HCT116 (cell line): ENCODE measurements at regions not wholly inside any gene's neighbourhood (a gene's known extent, or its start where the extent isn't known, plus 50 kb on each side); places are given as distances from the start of the nearest gene placed in this dataset.

Experiments
- ATAC-seq: fragments of 200-7000 bp; cut with Tn5 transposase; 2 replicates; pipeline ENCODE4 v1.9.1; 2020; ENCODE audit warnings: mild to moderate bottlenecking, moderate library complexity
- BruUV-seq: library from RNA; stranded (reverse); fragments of 400-500 nt; replicated peaks from 2 replicates; lab custom pipeline; 2021; lab: Mats Ljungman, UMichigan
- CTCF ChIA-PET: fragments of 300-600 bp; sonication (Branson Sonifier 250); formaldehyde crosslinking; loops from one replicate; lab custom pipeline; 2021; ENCODE audit warnings: antibody characterized with exemption; lab: Charles Lee
- POLR2A ChIA-PET: fragments of 300-600, 350-600 bp; sonication (Branson Sonifier 250); formaldehyde crosslinking; loops from one replicate; lab custom pipeline; 2021; ENCODE audit warnings: antibody characterized with exemption; lab: Charles Lee
- RAD21 ChIA-PET, 2 experiments: fragments of 300-600 bp; sonication (Branson Sonifier 250); formaldehyde crosslinking; loops; one replicate each; lab custom pipeline; 2023; ENCODE audit warnings: low total read pairs in 2 of 2; ENCODE audit not compliant: uncharacterized antibody in 2 of 2, unreplicated experiment in 2 of 2, low non-redundant PET in 1 of 2; lab: Charles Lee
- DNase-seq: peaks from one replicate; pipeline ENCODE4 v3.0.0-alpha.2; 2010; ENCODE audit warnings: low read depth, low spot score
- H2AFZ ChIP-seq: fragments of 200-600 bp; shearing (Covaris generic), sonication (generic); 2 replicates; pipeline ENCODE4 v1.6.1; 2017; ENCODE audit warnings: low read depth, mixed run types, mixed read lengths, antibody characterized with exemption, low read length; ENCODE audit not compliant: poor library complexity, severe bottlenecking
- H3K27ac ChIP-seq: 2 replicates; pipeline ENCODE4 v1.5.1; 2012; ENCODE audit warnings: low read depth, low read length
- H3K27me3 ChIP-seq: fragments of 200-600 bp; sonication (generic); 2 replicates; pipeline ENCODE4 v1.6.1; 2016; ENCODE audit warnings: mixed run types, low read length, mixed read lengths; ENCODE audit not compliant: insufficient read depth
- H3K36me3 ChIP-seq, 2 experiments: fragments of 200-500 bp in 1 of 2; fragments of 200-600 bp in 1 of 2; sonication (Bioruptor generic) in 1 of 2; sonication (generic) in 1 of 2; 2 replicates each; pipeline versions ENCODE4 v1.5.1 to v1.6.1; 2014 to 2016; ENCODE audit warnings: low read length in 2 of 2, inconsistent platforms in 1 of 2, mixed read lengths in 1 of 2, mixed run types in 1 of 2; ENCODE audit not compliant: insufficient read depth in 2 of 2, control insufficient read depth in 1 of 2
- H3K4me1 ChIP-seq, 2 experiments: fragments of 200-600 bp in 1 of 2; sonication (generic) in 1 of 2; 2 replicates each; pipeline versions ENCODE4 v1.5.1 to v1.6.1; 2012 to 2017; ENCODE audit warnings: low read length in 2 of 2, inconsistent platforms in 1 of 2, mild to moderate bottlenecking in 1 of 2, mixed read lengths in 1 of 2, mixed run types in 1 of 2, moderate library complexity in 1 of 2; ENCODE audit not compliant: insufficient read depth in 2 of 2, control insufficient read depth in 1 of 2
- H3K4me2 ChIP-seq: fragments of 200-600 bp; sonication (generic); 2 replicates; pipeline ENCODE4 v1.6.1; 2017; ENCODE audit warnings: mixed run types, low read length, mixed read lengths
- H3K4me3 ChIP-seq, 2 experiments: fragments of 200-600 bp in 1 of 2; sonication (generic) in 1 of 2; replicated peaks in 1 of 2; 2 replicates each; pipeline ENCODE4 v1.5.1; 2011 to 2016; ENCODE audit warnings: low read length in 2 of 2, control low read depth in 1 of 2, low read depth in 1 of 2, mild to moderate bottlenecking in 1 of 2, mixed read lengths in 1 of 2, mixed run types in 1 of 2
- H3K79me2 ChIP-seq: fragments of 200-600 bp; sonication (generic); 2 replicates; pipeline ENCODE4 v1.6.1; 2017; ENCODE audit warnings: mild to moderate bottlenecking, mixed run types, low read length, moderate library complexity, mixed read lengths; ENCODE audit not compliant: insufficient read depth
- H3K9ac ChIP-seq: fragments of 200-600 bp; sonication (generic); 2 replicates; pipeline ENCODE4 v1.6.1; 2016; ENCODE audit warnings: low read length, mixed read lengths
- H3K9me2 ChIP-seq: fragments of 200-600 bp; sonication (generic), shearing (Covaris generic); 2 replicates; pipeline ENCODE4 v1.6.1; 2017; ENCODE audit warnings: mixed run types, mild to moderate bottlenecking, moderate library complexity; ENCODE audit not compliant: insufficient read depth
- H3K9me3 ChIP-seq, 2 experiments: fragments of 200-500 bp in 1 of 2; fragments of 200-600 bp in 1 of 2; sonication (Bioruptor generic) in 1 of 2; sonication (generic) in 1 of 2; 2 replicates each; pipeline ENCODE4 v1.6.1; 2014 to 2017; ENCODE audit warnings: low read length in 2 of 2, mixed read lengths in 2 of 2, inconsistent platforms in 1 of 2, low read depth in 1 of 2, mild to moderate bottlenecking in 1 of 2, mixed run types in 1 of 2, moderate library complexity in 1 of 2; ENCODE audit not compliant: control insufficient read depth in 1 of 2, insufficient read depth in 1 of 2
- H4K20me1 ChIP-seq: fragments of 200-600 bp; sonication (generic), shearing (Covaris generic); 2 replicates; pipeline ENCODE4 v1.6.1; 2017; ENCODE audit warnings: mixed run types, mild to moderate bottlenecking, moderate library complexity; ENCODE audit not compliant: insufficient read depth
- CBX3 ChIP-seq: IDR thresholded peaks from 2 replicates; pipeline ENCODE4 v1.6.1; 2012; ENCODE audit warnings: low read depth
- CTCF ChIP-seq, 3 experiments: fragments of 200-600 bp in 1 of 3; sonication (generic) in 1 of 3; IDR thresholded peaks in 2 of 3; conservative IDR thresholded peaks in 1 of 3; 2 replicates each; pipeline ENCODE4 v1.5.1; 2012 to 2017; ENCODE audit warnings: low read depth in 2 of 3, low read length in 2 of 3, antibody characterized with exemption in 1 of 3, borderline replicate concordance in 1 of 3, control low read depth in 1 of 3, mild to moderate bottlenecking in 1 of 3, mixed read lengths in 1 of 3, mixed run types in 1 of 3, moderate library complexity in 1 of 3; ENCODE audit not compliant: insufficient read depth in 1 of 3
- MAX ChIP-seq: IDR thresholded peaks from 2 replicates; pipeline ENCODE4 v1.6.1; 2012
- RAD21 ChIP-seq: IDR thresholded peaks from 2 replicates; pipeline ENCODE4 v1.6.1; 2012; ENCODE audit warnings: low read depth, mild to moderate bottlenecking
- SIN3A ChIP-seq: IDR thresholded peaks from 2 replicates; pipeline ENCODE4 v1.6.1; 2012; ENCODE audit warnings: low read depth
- SRF ChIP-seq: IDR thresholded peaks from 2 replicates; pipeline ENCODE4 v1.6.1; 2012; ENCODE audit warnings: low read depth
- YY1 ChIP-seq: IDR thresholded peaks from 2 replicates; pipeline ENCODE4 v1.6.1; 2011; ENCODE audit warnings: low read length, low read depth, moderate library complexity, mild to moderate bottlenecking; ENCODE audit not compliant: insufficient replicate concordance; ENCODE audit errors: extremely low read depth
- intact Hi-C: fragments of 100-400 bp; cut with micrococcal nuclease; formaldehyde crosslinking; loops from 2 replicates; pipeline ENCODE4 v1.10.0; 2022

GRCh38 chr7:25069900-25070443 is 55.1 kb downstream of the CYCS start:
- ChIA-PET RAD21 (interaction anchor here (0.6 to 1.2 kb wide), 3 partner anchors 62 to 249 kb away, joined by 3 to 6 read pairs (median 3); no protein-coding TSS in a partner anchor), CTCF (interaction anchor here (0.7 to 1.6 kb wide), 19 partner anchors 8 to 258 kb away, joined by 3 to 29 read pairs (median 4); no protein-coding TSS in a partner anchor), POLR2A (no interaction called here)
- no peaks in the 10 kb centered on the region for H3K79me2 ChIP-seq
- H2AFZ ChIP-seq, result peak overlapping the region; percentile 94
- H3K4me1 ChIP-seq, result peaks cover 0 to 23% of the 10 kb centered on the region in 2 experiments; a peak in 2 of 4 replicates
- H4K20me1 ChIP-seq, result no peaks in the 10 kb centered on the region
- H3K36me3 ChIP-seq, result no peaks in the 10 kb centered on the region
- ATAC-seq (peak; percentile 77), DNase-seq (peak; percentile 72)
- no peaks in the 10 kb centered on the region for H3K9me2 ChIP-seq
- peak; percentile 73 to 86 (median 80) for TF ChIP-seq CTCF (IDR thresholded peaks at IDR 0.05 in 2 of 3, conservative IDR thresholded peaks at IDR 0.05 in 1 of 3; ENCODE audit: borderline replicate concordance in 1 of 3, insufficient read depth in 1 of 3, low read depth in 2 of 3, low read length in 2 of 3)
- TF ChIP-seq SIN3A, result no peak
- TF ChIP-seq RAD21, result peak; percentile 89
- TF ChIP-seq CBX3, result no peak
- no peak for TF ChIP-seq MAX
- TF ChIP-seq YY1, result no peak
- no peak for TF ChIP-seq SRF
- no TSS peak for BruUV-seq
- intact Hi-C loops, result loop anchor here (1.0 to 5.0 kb wide), 4 partner anchors 88 to 258 kb away; partner anchors contain the start of gene OSBPL3
- H3K4me3 ChIP-seq, result peak overlapping the region in 1 of 2 experiments; percentile 15; a peak in 1 of 4 replicates
- H3K9ac ChIP-seq, result no peak overlapping the region
- H3K27me3 ChIP-seq, result no peaks in the 10 kb centered on the region
- no peaks in the 10 kb centered on the region for H3K9me3 ChIP-seq
- no peak overlapping the region for H3K27ac ChIP-seq
- peak overlapping the region; percentile 64 for H3K4me2 ChIP-seq
